ENCODE measurements at regions not wholly inside any gene's neighbourhood (a gene's known extent, or its start where the extent isn't known, plus 50 kb on each side); places are given as distances from the start of the nearest gene placed in this dataset.

- H3K79me1 ChIP-seq (ENCODE audit: low read depth, low read length): peaks cover 3% of the 10 kb centered on the region; the same call in 1 of the 2 replicates
- H3K14ac ChIP-seq (ENCODE audit: insufficient read length): no peak overlapping the region
- no peak overlapping the region for H2AK5ac ChIP-seq (ENCODE audit: low read depth, low read length)
- H2BK20ac ChIP-seq (ENCODE audit: low read length): no peak overlapping the region
- no peaks in the 10 kb centered on the region for H3K4me1 ChIP-seq (replicated peaks in 1 of 4; ENCODE audit: control insufficient read depth in 3 of 4, insufficient read depth in 4 of 4, low read length in 3 of 4)
- H4K20me1 ChIP-seq (replicated peaks in 1 of 2; ENCODE audit: control insufficient read depth in 1 of 2, insufficient read depth in 2 of 2, low read length in 2 of 2): peaks cover 3 to 9% of the 10 kb centered on the region in 2 experiments
- H2BK15ac ChIP-seq (ENCODE audit: low read length): no peak overlapping the region
- H2BK12ac ChIP-seq (ENCODE audit: low read depth, low read length): no peak overlapping the region
- H3K27ac ChIP-seq (ENCODE audit: low read depth, low read length): no peak overlapping the region
- no peak overlapping the region for H3K4me2 ChIP-seq (ENCODE audit: insufficient read depth in 1 of 2, low read depth in 2 of 2, low read length in 2 of 2)
- no peak overlapping the region for H3K4me3 ChIP-seq (ENCODE audit: extremely low read depth in 1 of 4, insufficient read depth in 2 of 4, low read depth in 3 of 4, low read length in 4 of 4)
- no peak overlapping the region for H3K56ac ChIP-seq (replicated peaks; ENCODE audit: insufficient read length, low read depth, low read length)
- no peak overlapping the region for H4K8ac ChIP-seq (ENCODE audit: extremely low read depth, insufficient read depth, low read length)
- 0 out of 8 replicates have a peak, but pooled peaks cover 0 to 4% (median 1%) of the 10 kb centered on the region in 4 experiments for H3K36me3 ChIP-seq (ENCODE audit: control insufficient read depth in 2 of 4, insufficient read depth in 4 of 4, low read length in 3 of 4)
- H2BK5ac ChIP-seq (ENCODE audit: low read depth, low read length): no peak overlapping the region
- H4K5ac ChIP-seq (ENCODE audit: insufficient read length, low read depth, low read length): no peak overlapping the region
- no peak overlapping the region for H3K9ac ChIP-seq (replicated peaks in 1 of 4; ENCODE audit: extremely low read depth in 1 of 4, low read depth in 3 of 4, low read length in 3 of 4)
- H2AFZ ChIP-seq (ENCODE audit: low read length): no peak overlapping the region
- H3K18ac ChIP-seq (ENCODE audit: extremely low read depth, low read length): no peak overlapping the region
- no peak overlapping the region for H2BK120ac ChIP-seq (replicated peaks; ENCODE audit: low read depth, low read length)
- no peaks in the 10 kb centered on the region for H3K23me2 ChIP-seq (ENCODE audit: low read depth, low read length)
- whole genome bisulfite sequencing, 2 experiments (ENCODE audit: extremely low coverage in 1 of 2, insufficient coverage in 1 of 2, insufficient read length in 1 of 2, insufficient replicate concordance in 2 of 2, low coverage in 1 of 2, low lambda C conversion rate in 2 of 2, missing lambda C conversion rate in 1 of 2): 89% methylated on average over 4 of the region's 4 CpGs; no CpG with 5 or more reads in 1 of the 2 experiments
- H3K9me3 ChIP-seq (ENCODE audit: insufficient read depth in 2 of 2, low read depth in 1 of 2, low read length in 1 of 2): peaks cover 0 to 5% of the 10 kb centered on the region in 2 experiments; a peak in 2 of 4 replicates
- no peak overlapping the region for H4K91ac ChIP-seq (replicated peaks; ENCODE audit: insufficient read length, low read length)
- DNase-seq (ENCODE audit: low read depth in 1 of 2, low spot score in 2 of 2) (no peak), FAIRE-seq (no peak)
- H3K4ac ChIP-seq (replicated peaks; ENCODE audit: insufficient read length, low read depth, low read length): no peak overlapping the region
- H3K23ac ChIP-seq (ENCODE audit: insufficient read length): no peak overlapping the region
- H3K27me3 ChIP-seq (replicated peaks in 1 of 4; ENCODE audit: control insufficient read depth in 3 of 4, extremely low read depth in 1 of 4, insufficient read depth in 3 of 4, low read length in 3 of 4): no peaks in the 10 kb centered on the region
- ChIA-PET POLR2A (ENCODE audit: partially characterized antibody) (interaction anchor here (0.7 to 1.6 kb wide), 6 partner anchors 11 to 166 kb away, joined by 3 to 5 read pairs (median 4); no protein-coding TSS in a partner anchor), CTCF (ENCODE audit: partially characterized antibody) (interaction anchor here (0.6 to 1.5 kb wide), 4 partner anchors 73 to 642 kb away, joined by 3 to 4 read pairs (median 3); no protein-coding TSS in a partner anchor)
- H3K79me2 ChIP-seq (ENCODE audit: control insufficient read depth in 1 of 2, insufficient read depth in 2 of 2, low read length in 2 of 2): peaks cover 2 to 85% of the 10 kb centered on the region in 2 experiments; a peak in 2 of 4 replicates
- no peak for TF ChIP-seq SRF (IDR thresholded peaks at IDR 0.05; ENCODE audit: low read depth, low read length)
- no peak for TF ChIP-seq KDM1A (IDR thresholded peaks at IDR 0.05; ENCODE audit: borderline replicate concordance, low read length)
- TF ChIP-seq CBX5 (IDR thresholded peaks at IDR 0.05; ENCODE audit: low read depth, low read length): no peak
- TF ChIP-seq GABPA (IDR thresholded peaks at IDR 0.05; ENCODE audit: borderline replicate concordance, insufficient read depth, low read length): no peak
- TF ChIP-seq CHD1 (IDR thresholded peaks at IDR 0.05; ENCODE audit: low read depth, low read length): no peak
- TF ChIP-seq ASH2L (IDR thresholded peaks at IDR 0.05; ENCODE audit: low read length): no peak
- no peak for TF ChIP-seq SP4 (IDR thresholded peaks at IDR 0.05; ENCODE audit: low read length)
- TF ChIP-seq EGR1 (IDR thresholded peaks at IDR 0.05; ENCODE audit: borderline replicate concordance, low read depth, low read length): no peak
- TF ChIP-seq, protein P1, sequence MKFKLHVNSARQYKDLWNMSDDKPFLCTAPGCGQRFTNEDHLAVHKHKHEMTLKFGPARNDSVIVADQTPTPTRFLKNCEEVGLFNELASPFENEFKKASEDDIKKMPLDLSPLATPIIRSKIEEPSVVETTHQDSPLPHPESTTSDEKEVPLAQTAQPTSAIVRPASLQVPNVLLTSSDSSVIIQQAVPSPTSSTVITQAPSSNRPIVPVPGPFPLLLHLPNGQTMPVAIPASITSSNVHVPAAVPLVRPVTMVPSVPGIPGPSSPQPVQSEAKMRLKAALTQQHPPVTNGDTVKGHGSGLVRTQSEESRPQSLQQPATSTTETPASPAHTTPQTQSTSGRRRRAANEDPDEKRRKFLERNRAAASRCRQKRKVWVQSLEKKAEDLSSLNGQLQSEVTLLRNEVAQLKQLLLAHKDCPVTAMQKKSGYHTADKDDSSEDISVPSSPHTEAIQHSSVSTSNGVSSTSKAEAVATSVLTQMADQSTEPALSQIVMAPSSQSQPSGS (IDR thresholded peaks at IDR 0.05; ENCODE audit: low read length): no peak
- no peak for TF ChIP-seq PHF8 (conservative IDR thresholded peaks at IDR 0.05; ENCODE audit: low read depth, low read length)
- TF ChIP-seq CBX8 (IDR thresholded peaks at IDR 0.05; ENCODE audit: borderline replicate concordance, low read depth, low read length): no peak
- no peak for TF ChIP-seq TEAD4 (IDR thresholded peaks at IDR 0.05; ENCODE audit: low read depth, low read length)
- no peak for TF ChIP-seq TBP (IDR thresholded peaks at IDR 0.05; ENCODE audit: low read depth, low read length)
These were observed 51.1 kb upstream of the MAP4 start for GRCh38 chr3:48067271-48067670.
